HepG2 (cell line): ENCODE measurements at regions not wholly inside any gene's neighbourhood (a gene's known extent, or its start where the extent isn't known, plus 50 kb on each side); places are given as distances from the start of the nearest gene placed in this dataset.

Source experiments
- ATAC-seq: fragments of 200-7000 bp; cut with Tn5 transposase; 3 replicates; pipeline ENCODE4 v1.9.1; 2020; ENCODE audit warnings: mild to moderate bottlenecking, moderate library complexity
- BruUV-seq: library from RNA; stranded (reverse); fragments of 400-500 nt; replicated peaks from 2 replicates; lab custom pipeline; 2021; lab: Mats Ljungman, UMichigan
- CTCF ChIA-PET: fragments of 300-600 bp; formaldehyde crosslinking; extraction: SDS; loops from one replicate; lab custom pipeline; 2021; ENCODE audit warnings: low total read pairs, inconsistent platforms, low intra/inter-chr PET ratio; lab: Yijun Ruan, JAX
- POLR2A ChIA-PET: fragments of 350-600 bp; sonication (Branson Sonifier 250); formaldehyde crosslinking; loops from one replicate; lab custom pipeline; 2020; ENCODE audit warnings: antibody characterized with exemption, inconsistent platforms; lab: Yijun Ruan, JAX
- DNase-seq: peaks from one replicate; pipeline ENCODE4 v3.0.0-alpha.2; 2015; ENCODE audit warnings: low spot score
- FAIRE-seq: peaks from 3 replicates; lab custom pipeline; 2011; peaks lifted over from hg19 to GRCh38; lab: Jason Lieb, UNC
- H2AFZ ChIP-seq: one replicate; pipeline ENCODE4 v1.6.1; 2011; ENCODE audit warnings: low read length, inconsistent platforms
- H3K27ac ChIP-seq: fragments of 300-600 bp; 3 replicates; pipeline ENCODE4 v1.8.0; 2011; ENCODE audit warnings: mixed run types, mild to moderate bottlenecking, mixed read lengths, low read length, inconsistent platforms; ENCODE audit not compliant: insufficient read depth; ENCODE audit errors: extremely low read length
- H3K27me3 ChIP-seq, 2 experiments: fragments of 200-600 bp in 1 of 2; 2 replicates in 1 of 2; 3 replicates in 1 of 2; pipeline versions ENCODE4 v1.6.0 to v1.8.0; 2011; ENCODE audit warnings: low read length in 2 of 2, mild to moderate bottlenecking in 2 of 2, moderate library complexity in 2 of 2, inconsistent platforms in 1 of 2; ENCODE audit not compliant: insufficient read depth in 2 of 2, control insufficient read depth in 1 of 2
- H3K36me3 ChIP-seq, 2 experiments: fragments of 200-600 bp in 1 of 2; replicated peaks in 1 of 2; 2 replicates in 1 of 2; 3 replicates in 1 of 2; pipeline versions ENCODE4 v1.5.1 to v1.8.0; 2011; ENCODE audit warnings: low read length in 2 of 2, inconsistent platforms in 1 of 2; ENCODE audit not compliant: insufficient read depth in 2 of 2, control insufficient read depth in 1 of 2
- H3K4me1 ChIP-seq: 2 replicates; pipeline ENCODE4 v1.5.1; 2012; ENCODE audit warnings: low read length, inconsistent platforms; ENCODE audit not compliant: insufficient read depth
- H3K4me2 ChIP-seq: 2 replicates; pipeline ENCODE4 v1.6.0; 2011; ENCODE audit warnings: low read depth, low read length, inconsistent platforms
- H3K4me3 ChIP-seq, 3 experiments: fragments of 200-600 bp in 1 of 3; sonication (generic), shearing (Covaris generic) in 1 of 3; replicated peaks in 1 of 3; 2 replicates each; pipeline ENCODE4 v1.5.1; 2011 to 2016; ENCODE audit warnings: low read length in 3 of 3, inconsistent platforms in 2 of 3, low read depth in 2 of 3, mild to moderate bottlenecking in 2 of 3, control low read depth in 1 of 3, mixed read lengths in 1 of 3; ENCODE audit not compliant: insufficient read depth in 1 of 3
- H3K79me2 ChIP-seq: one replicate; pipeline ENCODE4 v1.6.1; 2011; ENCODE audit warnings: low read length, inconsistent platforms; ENCODE audit not compliant: insufficient read depth
- H3K9ac ChIP-seq: 2 replicates; pipeline ENCODE4 v1.6.0; 2011; ENCODE audit warnings: mild to moderate bottlenecking, low read depth, low read length, inconsistent platforms; ENCODE audit not compliant: insufficient read depth
- H3K9me3 ChIP-seq: 2 replicates; pipeline ENCODE4 v1.5.1; 2012; ENCODE audit warnings: mild to moderate bottlenecking, low read length
- H4K20me1 ChIP-seq: 2 replicates; pipeline ENCODE4 v1.6.0; 2011; ENCODE audit warnings: inconsistent platforms, mild to moderate bottlenecking, low read length, moderate library complexity; ENCODE audit not compliant: insufficient read depth
- DPF2 ChIP-seq: sonication (generic); formaldehyde crosslinking; IDR thresholded peaks from 2 replicates; pipeline ENCODE4 v1.4.0; 2020; ENCODE audit warnings: mild to moderate bottlenecking, low read depth, missing genetic modification reagents, borderline replicate concordance
- IRX3 ChIP-seq: sonication (generic); formaldehyde crosslinking; IDR thresholded peaks from 2 replicates; pipeline ENCODE4 v1.8.1; 2023; ENCODE audit warnings: mild to moderate bottlenecking, low read depth, missing genetic modification reagents, borderline replicate concordance
- JUN ChIP-seq: sonication (generic); formaldehyde crosslinking; IDR thresholded peaks from 2 replicates; pipeline ENCODE4 v1.4.0; 2020; ENCODE audit warnings: mild to moderate bottlenecking, missing genetic modification reagents
- LBX2 ChIP-seq: sonication (generic); formaldehyde crosslinking; IDR thresholded peaks from 2 replicates; pipeline ENCODE4 v1.5.0; 2020; ENCODE audit warnings: missing genetic modification reagents, mild to moderate bottlenecking, borderline replicate concordance
- MTA1 ChIP-seq: sonication (generic); formaldehyde crosslinking; IDR thresholded peaks from 2 replicates; pipeline ENCODE4 v1.4.0; 2020; ENCODE audit warnings: missing genetic modification reagents, mild to moderate bottlenecking, borderline replicate concordance
- MTF2 ChIP-seq: sonication (generic); formaldehyde crosslinking; IDR thresholded peaks from 2 replicates; pipeline ENCODE4 v1.5.0; 2020; ENCODE audit warnings: missing genetic modification reagents, borderline replicate concordance
- MZF1 ChIP-seq: sonication (generic); formaldehyde crosslinking; IDR thresholded peaks from 2 replicates; pipeline ENCODE4 v1.8.1; 2023; ENCODE audit warnings: mild to moderate bottlenecking, missing genetic modification reagents, borderline replicate concordance
- RELA ChIP-seq: sonication (generic); formaldehyde crosslinking; IDR thresholded peaks from 2 replicates; pipeline ENCODE4 v1.4.0; 2020; ENCODE audit warnings: missing genetic modification reagents
- SMYD3 ChIP-seq: sonication (generic); formaldehyde crosslinking; IDR thresholded peaks from 2 replicates; pipeline ENCODE4 v1.8.1; 2023; ENCODE audit warnings: mild to moderate bottlenecking, missing genetic modification reagents
- XRCC5 ChIP-seq: fragments of 200-400 bp; formaldehyde crosslinking; optimal IDR thresholded peaks from 2 replicates; pipeline ENCODE3; 2017; ENCODE audit warnings: mild to moderate bottlenecking, low read length
- ZBTB20 ChIP-seq: sonication (generic); formaldehyde crosslinking; IDR thresholded peaks from 2 replicates; pipeline ENCODE4 v1.8.1; 2023; ENCODE audit warnings: missing genetic modification reagents, low read depth, mild to moderate bottlenecking, borderline replicate concordance
- ZC3H4 ChIP-seq: sonication (generic); formaldehyde crosslinking; IDR thresholded peaks from 2 replicates; pipeline ENCODE4 v1.4.0; 2020; ENCODE audit warnings: missing genetic modification reagents, borderline replicate concordance
- ZNF3 ChIP-seq: IDR thresholded peaks from 2 replicates; pipeline ENCODE4 v1.7.0; 2017; ENCODE audit warnings: inconsistent platforms
- ZNF720 ChIP-seq: sonication (generic); formaldehyde crosslinking; IDR thresholded peaks from 2 replicates; pipeline ENCODE4 v1.4.0; 2020; ENCODE audit warnings: missing genetic modification reagents
- ZNF883 ChIP-seq: sonication (generic); formaldehyde crosslinking; IDR thresholded peaks from 2 replicates; pipeline ENCODE4 v1.5.1; 2020; ENCODE audit warnings: mild to moderate bottlenecking, missing genetic modification reagents; ENCODE audit errors: not compliant biosample characterization
- ZNF891 ChIP-seq: sonication (generic); formaldehyde crosslinking; IDR thresholded peaks from 2 replicates; pipeline ENCODE4 v1.5.0; 2020; ENCODE audit warnings: mild to moderate bottlenecking, missing genetic modification reagents
- WGBS: methylation state at CpG from one replicate; pipeline ENCODE4 v1.1.6; 2017; ENCODE audit warnings: low lambda C conversion rate; 5-methylcytosine and 5-hydroxymethylcytosine counted together
- in situ Hi-C: cut with HindIII; loops from 2 replicates; pipeline ENCODE4 v1.10.0; 2017; ENCODE audit warnings: low pct_unique_long_range_greater_than_20kb; ENCODE audit not compliant: extremely low pct_ligation_motif_present
- intact Hi-C: fragments of 100-400 bp; cut with micrococcal nuclease; formaldehyde crosslinking; loops from one replicate; pipeline ENCODE4 v1.10.0; 2022; ENCODE audit not compliant: unreplicated experiment
- TF ChIP-seq, protein P1 (sequence below): sonication (generic); formaldehyde crosslinking; IDR thresholded peaks from 2 replicates; pipeline ENCODE4 v1.8.0; 2022; ENCODE audit warnings: mild to moderate bottlenecking, missing genetic modification reagents, moderate library complexity

GRCh38 chr4:81845761-81846160 is 374.1 kb upstream of the RASGEF1B start:
- Histone ChIP-seq H3K4me3 (no peak overlapping the region), H3K4me1 (no peaks in the 10 kb centered on the region), H3K9me3 (no peaks in the 10 kb centered on the region), H3K27me3 (no peaks in the 10 kb centered on the region), H3K9ac (no peak overlapping the region), H3K36me3 (no peaks in the 10 kb centered on the region), H3K79me2 (no peaks in the 10 kb centered on the region), H3K27ac (no peak overlapping the region), H3K4me2 (no peak overlapping the region), H2AFZ (no peak overlapping the region)
- ChIA-PET CTCF (interaction anchor here (3.9 kb wide), 1 partner anchor 378 kb away, joined by 41 read pairs; no protein-coding TSS in a partner anchor), POLR2A (no interaction called here)
- DNase-seq: no peak
- BruUV-seq: no TSS peak
- no peak for FAIRE-seq
- intact Hi-C loops (no loop called here), in situ Hi-C loops (no loop called here)
- ATAC-seq: no peak
- under 1% methylated on average over 3 of the region's 3 CpGs for WGBS
- TF ChIP-seq ZNF3 (no peak), XRCC5 (no peak), SMYD3 (CRISPR knock-in tag) (no peak), ZC3H4 (CRISPR knock-in tag) (no peak), ZNF883 (CRISPR knock-in tag) (no peak), ZNF720 (no peak), MTA1 (CRISPR knock-in tag) (no peak), IRX3 (no peak), DPF2 (CRISPR knock-in tag) (no peak), LBX2 (CRISPR knock-in tag) (no peak)
- TF ChIP-seq, all 625 proteins: peak for 0
- H4K20me1 ChIP-seq: no peaks in the 10 kb centered on the region

DNA sequence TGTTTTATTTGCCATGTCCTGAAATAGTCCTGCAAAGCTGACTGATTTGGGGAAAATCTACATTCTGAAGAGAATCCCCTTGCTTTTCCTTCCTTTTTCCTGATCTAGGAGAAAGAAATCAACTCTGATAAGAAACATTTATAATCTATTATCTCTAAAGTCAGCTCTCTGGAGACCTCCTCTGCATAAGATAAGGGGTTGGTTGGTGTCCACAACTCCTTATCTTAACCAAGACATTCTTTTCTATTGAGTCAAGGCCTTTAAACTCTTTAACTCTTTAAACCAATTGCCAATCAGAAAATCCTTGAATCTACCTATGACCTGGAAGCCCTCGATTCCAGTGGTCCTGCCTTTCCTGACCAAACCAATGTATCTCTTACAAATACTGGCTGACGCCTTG is 373.6 kb upstream of the RASGEF1B start:
- no peak for ATAC-seq
- POLR2A ChIA-PET: no interaction called here
- no peak overlapping the region for H3K9ac ChIP-seq
- H2AFZ ChIP-seq: no peak overlapping the region
- H3K4me2 ChIP-seq: no peak overlapping the region
- intact Hi-C loops (no loop called here), in situ Hi-C loops (no loop called here)
- CTCF ChIA-PET: interaction anchor here (1.5 to 3.9 kb wide), 3 partner anchors 357 to 439 kb away, joined by 5 to 41 read pairs (median 17); no protein-coding TSS in a partner anchor
- H3K79me2 ChIP-seq: no peaks in the 10 kb centered on the region
- no peaks in the 10 kb centered on the region for H3K36me3 ChIP-seq
- 31% methylated on average over 2 of the region's 2 CpGs for WGBS
- H3K27ac ChIP-seq: no peak overlapping the region
- H3K4me1 ChIP-seq: no peaks in the 10 kb centered on the region
- H3K4me3 ChIP-seq: no peak overlapping the region
- no peak for FAIRE-seq
- no peaks in the 10 kb centered on the region for H4K20me1 ChIP-seq
- DNase-seq: no peak
- no TSS peak for BruUV-seq
- no peaks in the 10 kb centered on the region for H3K27me3 ChIP-seq
- H3K9me3 ChIP-seq: no peaks in the 10 kb centered on the region
- no peak for TF ChIP-seq MTF2 (CRISPR knock-in tag)
- TF ChIP-seq JUN (CRISPR knock-in tag): no peak
- TF ChIP-seq ZBTB20 (CRISPR knock-in tag): no peak
- TF ChIP-seq, protein P1, sequence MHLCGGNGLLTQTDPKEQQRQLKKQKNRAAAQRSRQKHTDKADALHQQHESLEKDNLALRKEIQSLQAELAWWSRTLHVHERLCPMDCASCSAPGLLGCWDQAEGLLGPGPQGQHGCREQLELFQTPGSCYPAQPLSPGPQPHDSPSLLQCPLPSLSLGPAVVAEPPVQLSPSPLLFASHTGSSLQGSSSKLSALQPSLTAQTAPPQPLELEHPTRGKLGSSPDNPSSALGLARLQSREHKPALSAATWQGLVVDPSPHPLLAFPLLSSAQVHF (CRISPR knock-in tag): no peak
- TF ChIP-seq RELA (CRISPR knock-in tag): no peak
- TF ChIP-seq ZNF891 (CRISPR knock-in tag): no peak
- TF ChIP-seq MZF1 (CRISPR knock-in tag): no peak
